SH-SY5Y (cell line): ENCODE measurements at regions not wholly inside any gene's neighbourhood (a gene's known extent, or its start where the extent isn't known, plus 50 kb on each side); places are given as distances from the start of the nearest gene placed in this dataset.

Source experiments
- GATA2 ChIP-seq: IDR thresholded peaks from 2 replicates; pipeline ENCODE4 v1.6.1; 2011; ENCODE audit warnings: mild to moderate bottlenecking, low read depth, low read length
- GATA3 ChIP-seq: IDR thresholded peaks from 2 replicates; pipeline ENCODE4 v1.6.1; 2011; ENCODE audit warnings: low read depth, mild to moderate bottlenecking, low read length, moderate library complexity

DNA sequence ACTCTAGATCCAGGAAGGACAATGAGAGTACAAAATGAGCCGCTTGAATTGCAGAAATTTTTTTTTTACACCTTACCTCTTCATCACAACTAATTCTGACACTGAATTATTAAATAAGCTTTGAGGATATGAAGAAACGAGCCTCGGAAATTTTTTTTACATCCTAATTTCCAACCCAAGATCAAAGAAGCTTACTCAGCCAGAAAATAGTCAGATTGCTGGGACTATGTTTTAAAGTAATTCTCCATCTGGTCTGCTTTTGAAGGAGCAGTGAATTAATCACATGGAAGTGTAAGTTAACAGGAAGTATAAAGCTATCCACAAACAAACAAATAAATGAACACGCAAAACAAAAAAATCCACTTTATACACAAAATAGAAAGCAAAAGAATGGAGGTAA, 437.0 kb upstream of the KCNMB2 start:
- no peak for TF ChIP-seq GATA2
- no peak for TF ChIP-seq GATA3
